ENCODE measurements at regions not wholly inside any gene's neighbourhood (a gene's known extent, or its start where the extent isn't known, plus 50 kb on each side); places are given as distances from the start of the nearest gene placed in this dataset.

- no peak for DNase-seq (ENCODE audit: low read depth)
- no peak overlapping the region for H3K4me3 ChIP-seq (replicated peaks; ENCODE audit: low read depth, low read length)
- TF ChIP-seq CTCF (IDR thresholded peaks at IDR 0.05; ENCODE audit: low read length, missing control alignments), result no peak
These were observed 422.5 kb upstream of the CRIM1 start for GRCh38 chr2:35933031-35933430.

GRCh38 chr2:35932276-35932963, 423.2 kb upstream of the CRIM1 start:
- no peak for TF ChIP-seq CTCF (IDR thresholded peaks at IDR 0.05; ENCODE audit: low read length, missing control alignments)
- H3K4me3 ChIP-seq (replicated peaks; ENCODE audit: low read depth, low read length), result no peak overlapping the region
- no peak for DNase-seq (ENCODE audit: low read depth)

GRCh38 chr2:35931626-35932025, 424.0 kb upstream of the CRIM1 start:
- no peak for TF ChIP-seq CTCF (IDR thresholded peaks at IDR 0.05; ENCODE audit: low read length, missing control alignments)
- no peak for DNase-seq (ENCODE audit: low read depth)
- H3K4me3 ChIP-seq (replicated peaks; ENCODE audit: low read depth, low read length), result no peak overlapping the region

- TF ChIP-seq CTCF (IDR thresholded peaks at IDR 0.05; ENCODE audit: low read length, missing control alignments), result no peak
- no peak overlapping the region for H3K4me3 ChIP-seq (replicated peaks; ENCODE audit: low read depth, low read length)
- no peak for DNase-seq (ENCODE audit: low read depth)
These were observed 424.5 kb upstream of the CRIM1 start for GRCh38 chr2:35931115-35931514.

GRCh38 chr2:35929551-35929950, 426.0 kb upstream of the CRIM1 start:
- DNase-seq (ENCODE audit: low read depth), result no peak
- no peak for TF ChIP-seq CTCF (IDR thresholded peaks at IDR 0.05; ENCODE audit: low read length, missing control alignments)
- H3K4me3 ChIP-seq (replicated peaks; ENCODE audit: low read depth, low read length), result no peak overlapping the region

GRCh38 chr2:35920061-35920460, 435.5 kb upstream of the CRIM1 start:
- DNase-seq (ENCODE audit: low read depth), result no peak

More at GRCh38 chr2:35920061-35920460, 435.5 kb upstream of the CRIM1 start:
- TF ChIP-seq CTCF (IDR thresholded peaks at IDR 0.05; ENCODE audit: low read length, missing control alignments), result no peak
- H3K4me3 ChIP-seq (replicated peaks; ENCODE audit: low read depth, low read length), result no peak overlapping the region
